ENCODE measurements at regions not wholly inside any gene's neighbourhood (a gene's known extent, or its start where the extent isn't known, plus 50 kb on each side); places are given as distances from the start of the nearest gene placed in this dataset.

DNA sequence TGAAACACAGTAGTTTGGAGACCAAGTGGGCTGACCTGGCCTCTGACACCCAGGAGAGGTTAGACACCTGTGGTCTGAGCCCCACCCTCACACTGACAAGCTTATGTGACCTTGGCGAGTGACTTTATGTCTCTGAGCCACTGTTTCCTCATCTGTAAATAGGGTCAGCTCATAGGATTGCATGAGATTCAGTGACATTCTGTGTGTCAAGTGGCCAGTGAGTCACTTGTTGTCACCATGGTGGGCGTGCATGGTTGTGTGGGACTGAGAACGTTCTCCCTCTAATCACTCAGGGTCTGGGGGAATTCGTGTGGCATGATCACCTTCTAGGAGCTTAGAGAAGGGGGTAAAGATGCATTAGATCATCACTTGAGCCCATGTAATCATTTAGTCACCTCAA is 146.4 kb downstream of the PHETA1 start:
- intact Hi-C loops (cut with micrococcal nuclease) = no loop called here

GRCh38 chr12:111222027-111222414 is 146.9 kb downstream of the PHETA1 start:
- intact Hi-C loops (cut with micrococcal nuclease) = no loop called here

DNA sequence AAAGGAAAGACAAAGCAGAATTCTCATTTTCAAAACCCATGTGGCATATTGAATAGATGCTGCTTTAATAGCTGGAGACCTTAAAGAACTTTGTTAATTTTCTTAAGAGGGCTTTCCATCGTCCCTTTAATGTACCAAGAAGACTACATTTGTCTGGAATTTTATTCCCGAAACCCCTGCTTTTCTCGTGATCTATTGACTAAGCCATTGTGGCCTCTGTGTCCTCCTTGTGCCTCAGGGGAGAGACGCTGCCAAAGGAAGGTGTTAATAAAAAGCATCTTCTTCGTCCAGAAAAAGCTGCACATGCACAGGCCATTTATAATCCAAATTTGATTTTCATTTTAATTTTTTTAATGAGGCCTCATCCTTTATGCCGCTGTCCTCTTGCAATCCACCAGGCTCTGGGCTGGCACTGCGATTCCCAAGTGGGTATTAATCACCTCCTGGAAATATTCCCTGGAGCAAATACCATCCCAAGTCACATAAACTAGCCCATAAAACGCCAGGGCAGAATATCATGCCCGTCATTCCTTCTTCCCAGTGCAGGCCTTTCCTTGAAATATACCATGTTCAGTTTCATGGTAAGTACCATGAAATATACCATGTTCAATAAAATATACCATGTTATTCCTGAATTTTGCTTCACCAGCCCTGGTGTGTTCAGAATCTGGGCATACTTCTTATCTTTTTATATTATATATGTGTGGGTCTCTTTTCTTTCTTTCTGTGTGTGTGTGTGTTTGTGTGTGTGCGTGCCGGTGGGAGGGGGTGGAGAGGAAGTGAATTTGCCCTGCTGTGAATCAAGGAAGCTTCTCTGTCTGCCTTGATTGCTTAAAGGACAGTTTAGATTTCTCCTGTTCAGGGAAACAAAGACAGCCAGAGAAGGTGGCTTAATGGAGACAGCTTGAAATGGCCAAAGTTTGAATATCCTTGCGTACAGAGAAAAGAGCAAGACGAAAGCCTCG is 147.6 kb downstream of the PHETA1 start:
- intact Hi-C loops (cut with micrococcal nuclease) = no loop called here

DNA sequence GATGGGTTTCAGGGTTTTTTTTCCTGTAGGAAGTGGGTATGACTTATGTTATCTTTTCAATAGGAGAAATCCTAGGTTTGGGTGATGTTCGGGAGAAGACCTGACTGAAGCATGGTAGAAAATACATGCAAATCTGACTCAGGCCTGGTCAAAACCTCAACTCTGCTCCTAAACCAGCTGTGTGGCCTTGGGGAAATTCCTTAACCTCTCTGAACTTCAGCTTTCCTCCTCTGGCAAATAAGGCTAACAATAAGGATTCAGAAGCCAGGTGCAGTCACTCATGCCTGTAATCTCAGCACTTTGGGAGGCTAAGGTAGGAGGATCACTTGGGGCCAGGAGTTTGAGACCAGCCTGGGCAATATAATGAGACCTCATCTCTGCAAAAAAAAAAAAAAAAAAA is 148.5 kb downstream of the PHETA1 start:
- intact Hi-C loops (cut with micrococcal nuclease) = no loop called here

GRCh38 chr12:111219440-111219839 is 149.5 kb downstream of the PHETA1 start:
- intact Hi-C loops (cut with micrococcal nuclease) = no loop called here

GRCh38 chr12:111218499-111218898 is 150.4 kb downstream of the PHETA1 start:
- intact Hi-C loops (cut with micrococcal nuclease) = no loop called here

- intact Hi-C loops (cut with micrococcal nuclease) = no loop called here
Measured at GRCh38 chr12:111216387-111217159, 152.3 kb downstream of the PHETA1 start.

DNA sequence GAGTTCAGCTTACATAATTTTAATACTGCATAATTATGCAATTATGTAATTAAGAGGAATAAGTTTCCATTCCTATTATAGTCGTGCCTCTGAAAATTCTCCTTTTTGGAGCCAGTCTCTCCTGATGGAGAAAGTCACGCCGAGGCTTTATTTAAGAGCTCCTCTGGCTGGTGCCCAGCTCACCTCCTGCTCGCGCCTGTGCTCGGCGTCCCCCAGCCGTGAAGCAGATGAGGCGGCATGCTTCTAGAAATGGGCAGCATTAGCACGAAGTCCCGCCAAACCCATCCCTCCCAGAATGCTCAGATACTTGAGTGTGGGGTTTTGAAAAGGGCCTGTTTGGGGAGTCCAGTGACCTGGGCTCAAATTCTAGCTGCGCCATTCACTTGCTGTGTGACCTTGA is 153.0 kb downstream of the PHETA1 start:
- intact Hi-C loops (cut with micrococcal nuclease) = no loop called here

DNA sequence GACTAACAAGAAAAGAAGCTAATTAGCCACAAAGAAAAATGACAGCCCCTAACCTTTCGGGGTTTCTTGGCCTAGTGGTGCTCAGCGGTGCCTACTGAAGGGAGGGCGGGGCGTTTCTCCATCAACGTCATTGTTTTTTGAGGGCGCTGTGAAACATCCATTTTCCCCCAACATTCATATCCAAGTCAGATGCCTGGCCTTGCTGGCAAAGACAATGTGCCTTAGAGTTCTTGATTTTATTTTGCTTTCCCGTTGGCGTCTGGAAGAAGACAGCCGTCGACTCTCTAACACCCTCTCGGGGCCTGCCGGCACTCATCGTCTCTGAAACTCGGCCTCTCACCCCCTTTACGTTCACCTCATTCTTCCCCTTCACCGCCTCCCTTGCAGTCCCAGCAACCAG is 154.5 kb downstream of the PHETA1 start:
- intact Hi-C loops (cut with micrococcal nuclease) = no loop called here

DNA sequence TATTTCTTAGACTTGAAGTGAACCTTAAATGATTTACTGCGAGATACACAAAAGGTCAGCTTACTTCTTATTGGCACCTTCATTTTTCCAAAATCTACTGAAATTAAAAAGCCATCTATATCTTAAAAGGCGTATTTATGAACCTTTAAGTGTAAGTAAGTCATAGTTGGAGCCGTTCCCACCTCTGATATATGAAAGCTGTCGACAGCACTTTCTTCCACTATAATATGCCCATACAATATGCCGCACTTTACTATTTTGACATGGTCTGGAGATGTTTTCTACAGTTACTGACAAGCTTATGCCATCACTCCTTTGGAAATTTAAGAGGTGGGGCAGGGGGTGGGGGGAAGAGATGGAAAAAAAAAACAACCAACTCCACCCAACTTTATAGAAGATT is 155.3 kb downstream of the PHETA1 start:
- intact Hi-C loops (cut with micrococcal nuclease) = no loop called here

DNA sequence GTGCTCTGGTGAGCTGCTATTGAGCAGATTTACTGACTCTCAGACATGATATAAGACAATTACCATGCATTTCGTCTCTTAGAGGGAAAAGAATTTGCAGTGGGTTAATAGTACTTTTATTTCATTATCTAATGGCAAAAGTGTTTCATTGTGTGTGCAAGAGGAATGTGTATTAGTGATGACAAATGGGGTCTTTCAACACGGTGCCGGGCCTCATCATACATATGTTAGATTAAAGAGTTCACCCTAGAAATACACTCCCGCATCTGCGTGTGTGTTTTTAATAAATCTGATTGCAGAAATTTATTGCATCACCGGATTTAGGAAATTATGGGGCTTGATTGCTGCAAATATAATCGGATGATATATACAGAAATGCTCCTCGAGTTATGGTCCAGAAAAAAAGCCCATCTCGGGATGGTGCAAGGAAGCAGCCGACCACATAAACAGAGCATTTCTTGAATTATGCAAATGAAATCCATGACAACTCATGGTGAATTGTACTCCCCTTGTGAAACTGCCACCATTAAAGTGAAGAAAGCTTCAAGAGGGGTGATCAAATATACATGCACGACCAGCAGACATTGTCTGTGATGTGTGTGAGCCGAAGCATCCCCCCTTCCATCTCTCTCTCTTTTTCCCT is 156.0 kb downstream of the PHETA1 start:
- intact Hi-C loops (cut with micrococcal nuclease) = no loop called here

DNA sequence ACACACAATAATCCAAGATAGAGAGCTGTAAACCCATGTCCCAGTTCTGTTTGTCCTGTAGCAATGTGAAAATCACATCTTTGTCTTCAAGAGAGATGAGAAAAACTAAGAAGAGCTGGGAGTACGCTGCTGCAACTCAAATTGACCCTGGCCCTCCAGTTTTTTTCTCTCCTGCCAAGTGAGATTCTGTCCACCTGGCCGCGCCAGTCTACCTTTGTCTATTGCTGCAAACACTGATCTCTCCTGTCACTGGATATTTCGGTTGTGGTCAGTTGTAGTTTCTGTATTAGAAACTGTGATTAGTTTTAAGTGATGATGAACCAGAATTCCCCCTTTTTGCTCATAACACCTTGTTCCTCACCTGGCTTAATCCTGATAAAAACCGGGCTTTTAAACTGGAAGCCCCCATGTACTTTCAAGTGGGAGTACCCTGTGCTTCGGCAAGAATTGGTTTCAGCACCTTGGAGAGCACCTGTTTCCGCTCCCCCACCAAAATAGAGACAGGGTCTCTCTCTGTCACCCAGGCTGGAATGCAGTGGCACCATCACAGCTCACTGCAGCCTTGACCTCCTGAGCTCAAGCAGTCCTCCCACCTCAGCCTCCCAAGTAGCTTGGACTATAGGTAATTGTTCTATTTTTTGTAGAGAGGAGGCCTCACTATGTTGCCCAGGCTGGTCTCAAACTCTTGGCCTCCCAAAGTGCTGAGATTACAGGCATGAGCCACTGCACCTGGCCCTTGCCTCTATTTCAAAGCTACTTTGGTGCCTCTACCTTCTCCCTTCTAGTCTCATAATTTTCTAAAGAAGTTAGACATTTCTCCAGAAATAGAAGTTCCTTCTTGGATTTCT is 156.8 kb downstream of the PHETA1 start:
- intact Hi-C loops (cut with micrococcal nuclease) = no loop called here

- intact Hi-C loops (cut with micrococcal nuclease) = no loop called here
Measured at GRCh38 chr12:111209811-111210210, 159.1 kb downstream of the PHETA1 start.

GRCh38 chr12:111207761-111208160 is 161.1 kb downstream of the PHETA1 start:
- intact Hi-C loops (cut with micrococcal nuclease) = no loop called here

DNA sequence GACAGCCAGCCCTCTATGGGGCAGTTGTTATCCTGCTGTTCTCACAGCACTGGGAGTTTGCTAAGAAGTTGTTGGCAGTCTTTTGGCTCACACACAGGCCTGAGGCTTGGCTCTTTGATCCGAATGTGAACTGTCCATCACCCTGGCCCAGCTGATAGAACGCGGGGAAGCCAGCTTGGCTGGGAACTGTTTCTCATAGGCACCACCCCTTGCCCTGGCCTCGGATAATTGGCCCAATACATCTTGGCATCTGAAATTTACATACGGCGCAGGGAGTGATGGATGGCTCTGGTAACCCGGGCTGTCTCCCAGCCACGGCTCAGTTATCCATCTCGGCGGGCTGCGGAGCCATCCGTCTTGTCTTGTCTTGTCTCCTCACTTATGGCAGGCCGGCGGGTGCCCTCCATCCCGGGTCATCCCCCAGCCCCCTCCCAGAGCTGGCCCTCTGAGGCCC is 164.1 kb downstream of the PHETA1 start:
- intact Hi-C loops (cut with micrococcal nuclease) = no loop called here

- intact Hi-C loops (cut with micrococcal nuclease) = no loop called here
Measured at GRCh38 chr12:111203969-111204368, 164.9 kb downstream of the PHETA1 start.

DNA sequence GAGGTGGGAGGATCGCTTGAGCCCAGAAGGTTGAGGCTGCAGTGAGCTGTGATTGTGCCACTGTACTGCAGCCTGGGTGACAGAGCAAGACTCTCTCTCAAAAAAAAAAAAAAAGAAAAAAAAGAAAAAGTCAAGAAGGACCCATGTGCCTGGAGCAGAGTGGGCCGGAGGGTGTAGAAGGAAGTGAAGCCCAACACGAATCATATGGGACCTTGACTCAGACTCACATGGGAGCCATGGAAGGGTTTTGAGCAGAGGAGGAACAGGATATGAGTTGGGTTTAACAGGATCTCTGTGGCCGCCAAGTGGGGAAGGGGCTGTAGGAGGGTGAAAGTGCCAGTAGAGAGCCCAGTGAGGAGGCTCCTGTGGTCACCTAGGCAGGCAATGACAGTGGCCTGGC is 165.4 kb downstream of the PHETA1 start:
- intact Hi-C loops (cut with micrococcal nuclease) = no loop called here

- intact Hi-C loops (cut with micrococcal nuclease) = no loop called here
Measured at GRCh38 chr12:111202237-111202915, 166.5 kb downstream of the PHETA1 start.

DNA sequence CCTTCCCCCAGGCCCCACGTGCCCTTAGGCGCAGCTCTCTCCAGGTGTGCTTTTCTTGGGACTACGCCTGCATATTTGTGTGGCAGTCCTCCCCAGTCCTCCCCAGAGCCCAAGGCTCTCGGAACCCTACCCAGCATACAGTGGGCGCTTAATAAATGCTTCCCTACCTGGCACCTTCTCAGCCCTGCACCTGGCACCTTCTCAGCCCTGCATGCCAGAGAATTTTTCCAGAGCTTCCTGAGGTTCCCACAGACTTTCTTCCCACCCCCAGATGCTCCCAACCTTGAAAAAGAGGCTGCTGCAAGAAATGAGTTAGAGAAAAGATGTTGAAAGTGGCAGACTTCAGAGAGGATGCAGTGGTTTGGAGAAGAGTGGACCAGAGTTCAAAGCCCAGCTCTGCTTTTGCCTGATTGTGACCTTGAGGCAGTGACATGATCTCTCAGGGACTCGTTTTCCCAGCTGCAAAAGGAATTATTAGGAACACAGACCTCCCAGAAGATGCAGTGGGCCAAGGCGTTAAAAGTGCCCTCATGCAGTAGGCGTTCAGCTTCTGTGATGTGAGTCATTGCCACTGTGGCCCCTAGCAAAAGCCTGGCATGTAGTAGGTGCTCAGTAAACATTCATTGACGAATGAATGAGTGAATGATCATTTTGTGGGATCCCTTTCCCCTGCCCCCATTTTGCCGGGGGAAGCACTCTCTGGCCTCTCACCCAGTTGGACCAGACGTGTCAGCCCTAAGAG is 167.2 kb downstream of the PHETA1 start:
- intact Hi-C loops (cut with micrococcal nuclease) = no loop called here

DNA sequence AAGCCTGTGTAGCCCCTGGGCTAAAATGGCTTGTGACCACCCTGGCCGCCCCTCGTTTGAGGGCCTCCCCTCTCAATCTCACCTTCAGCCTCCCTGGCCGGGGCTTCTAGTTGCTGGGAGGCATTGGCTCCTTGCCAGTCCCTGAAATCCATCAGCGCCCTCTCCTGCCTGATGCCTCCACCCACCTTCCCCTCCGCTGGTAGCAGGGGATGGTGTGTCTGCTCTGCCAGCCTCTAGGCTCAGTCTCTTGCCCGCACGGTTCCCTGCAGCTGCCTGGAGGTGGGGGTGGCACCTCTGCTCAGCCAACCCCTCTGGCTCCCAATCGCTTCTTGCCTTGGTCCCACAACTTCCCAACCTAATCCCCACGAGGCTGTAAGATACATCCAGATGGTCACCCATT is 167.9 kb downstream of the PHETA1 start:
- intact Hi-C loops (cut with micrococcal nuclease) = no loop called here
